HG02571 (cell line): ENCODE measurements at regions not wholly inside any gene's neighbourhood (a gene's known extent, or its start where the extent isn't known, plus 50 kb on each side); places are given as distances from the start of the nearest gene placed in this dataset.
"Not testable (repeated sequence)": the region's sequence is repeated elsewhere in the genome, so short reads cannot be mapped to it uniquely, and the experiment has no call there.

Experiments used
- ATAC-seq: cut with Tn5 transposase; IDR thresholded peaks from one replicate; pipeline ENCODE4 v1.9.1; 2021; ENCODE audit warnings: mild to moderate bottlenecking, moderate library complexity; ENCODE audit not compliant: unreplicated experiment

DNA sequence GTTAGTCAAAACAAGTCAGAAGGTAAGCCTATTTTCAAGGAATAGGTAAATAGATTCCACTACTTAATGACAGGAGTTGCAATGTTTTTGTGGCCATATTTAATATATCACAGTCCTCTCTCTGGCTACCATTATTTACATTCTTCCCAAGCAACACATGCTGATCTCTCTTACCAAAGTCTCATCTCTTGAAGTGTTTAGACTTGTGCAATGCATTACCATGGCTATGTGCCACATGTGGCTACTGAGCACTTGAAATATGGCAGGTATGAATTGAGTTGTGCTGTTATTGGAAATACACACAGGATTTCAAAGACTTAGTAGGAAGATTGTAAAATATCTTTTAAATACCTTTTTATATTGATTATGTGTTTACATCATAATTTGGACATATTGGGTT is 262.4 kb upstream of the PDE3A start:
- ATAC-seq = no peak

GRCh38 chr12:20109676-20110075 is 258.7 kb upstream of the PDE3A start:
- no peak for ATAC-seq

- ATAC-seq = not testable (repeated sequence)
These were observed 253.0 kb upstream of the PDE3A start for GRCh38 chr12:20115371-20115770.

DNA sequence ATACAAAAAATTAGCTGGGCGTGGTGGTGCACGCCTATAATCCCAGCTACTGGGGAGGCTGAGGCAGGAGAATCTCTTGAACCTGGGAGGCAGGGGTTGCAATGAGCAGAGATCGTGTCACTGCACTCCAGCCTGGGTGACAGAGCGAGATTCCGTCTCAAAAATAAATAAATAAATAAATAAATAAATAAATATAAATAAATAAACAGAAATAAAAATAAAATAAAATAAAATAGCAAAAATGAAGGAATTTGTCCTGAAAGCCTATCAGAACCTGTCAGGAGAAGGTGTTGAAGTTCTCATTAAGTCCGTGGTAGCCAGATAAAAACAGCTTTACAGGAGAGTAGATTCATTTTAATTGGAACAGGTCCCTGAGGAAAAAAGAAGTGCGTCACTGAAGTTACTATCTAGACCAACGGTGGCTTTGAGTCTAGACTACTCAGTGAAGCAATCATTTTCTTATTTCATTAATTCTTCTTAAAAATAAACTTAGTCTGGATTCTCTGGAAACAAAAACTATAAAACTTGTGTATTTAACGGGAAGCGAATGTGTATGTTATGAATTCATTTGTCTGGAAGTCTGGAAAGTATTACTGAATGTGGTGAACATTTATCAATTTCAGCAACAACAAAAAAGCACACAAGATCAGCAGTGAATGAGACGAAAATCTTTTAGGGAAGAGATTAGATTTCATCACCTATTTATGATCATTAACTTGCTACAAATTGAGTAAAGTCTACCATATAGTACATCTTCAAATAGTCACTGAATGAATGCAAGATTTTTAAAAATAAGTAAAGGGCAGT is 248.5 kb upstream of the PDE3A start:
- ATAC-seq = no peak

- ATAC-seq = no peak
These were observed 248.0 kb upstream of the PDE3A start for GRCh38 chr12:20120403-20120725.

DNA sequence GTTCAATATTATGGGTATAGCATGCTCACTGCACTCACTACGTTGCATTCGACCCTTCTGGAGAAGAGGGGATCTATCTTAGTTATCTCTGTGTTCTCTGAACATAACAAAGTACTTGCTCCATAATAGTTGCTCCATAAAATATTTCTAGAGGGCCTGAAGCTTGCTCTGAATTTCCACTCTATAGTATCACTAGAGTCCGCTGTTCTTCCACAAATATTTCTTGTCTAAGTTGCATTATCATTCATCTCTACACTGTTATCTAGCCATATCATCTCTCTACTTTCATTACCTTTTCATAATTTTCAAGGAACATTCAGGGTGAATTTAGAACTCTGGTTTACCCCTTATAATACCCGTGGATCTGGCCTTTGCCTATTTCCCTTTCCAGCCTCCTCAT is 246.1 kb upstream of the PDE3A start:
- no peak for ATAC-seq

DNA sequence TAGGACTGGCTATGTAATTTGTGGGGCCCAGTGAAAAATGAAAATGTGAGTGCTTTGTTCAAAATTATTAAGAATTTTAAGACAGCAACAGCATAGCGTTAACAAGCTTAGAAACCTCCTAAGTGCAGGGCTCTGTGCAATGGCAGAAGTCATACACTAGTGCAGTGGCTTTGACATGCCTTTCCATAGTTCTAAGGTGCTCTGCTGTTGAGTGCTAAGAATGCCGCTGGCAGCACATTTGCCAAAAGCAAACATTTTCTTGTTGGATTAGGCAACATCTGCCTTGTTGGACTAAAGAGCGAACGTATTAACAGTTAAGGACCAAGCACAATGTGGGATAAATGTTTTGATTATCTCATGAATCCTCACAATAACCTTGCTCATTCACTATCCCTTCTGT is 244.9 kb upstream of the PDE3A start:
- ATAC-seq = no peak

DNA sequence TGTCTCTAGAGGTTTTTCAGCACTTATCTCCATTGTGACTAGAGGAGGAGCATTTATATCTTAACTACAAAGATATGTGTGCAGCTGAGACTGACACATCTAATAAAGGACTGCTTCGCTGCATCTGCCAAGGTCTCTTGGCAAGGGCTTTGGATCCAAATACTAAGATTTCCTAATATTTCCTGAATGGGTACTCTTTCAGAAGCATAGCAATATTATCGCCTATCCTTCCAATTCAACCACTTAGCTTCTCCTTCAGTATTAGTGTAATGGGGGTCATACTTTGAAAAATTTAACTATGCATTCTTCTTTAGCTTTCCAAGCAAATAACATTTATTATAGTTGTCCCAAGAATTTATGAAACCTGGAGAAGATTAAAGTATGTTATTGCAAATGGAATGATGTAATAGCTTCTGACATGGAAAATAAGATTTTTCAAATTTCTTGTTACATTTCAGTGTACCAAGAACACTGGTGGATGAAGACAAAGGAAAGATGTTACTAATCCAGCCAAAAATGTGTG is 243.0 kb upstream of the PDE3A start:
- ATAC-seq = no peak

DNA sequence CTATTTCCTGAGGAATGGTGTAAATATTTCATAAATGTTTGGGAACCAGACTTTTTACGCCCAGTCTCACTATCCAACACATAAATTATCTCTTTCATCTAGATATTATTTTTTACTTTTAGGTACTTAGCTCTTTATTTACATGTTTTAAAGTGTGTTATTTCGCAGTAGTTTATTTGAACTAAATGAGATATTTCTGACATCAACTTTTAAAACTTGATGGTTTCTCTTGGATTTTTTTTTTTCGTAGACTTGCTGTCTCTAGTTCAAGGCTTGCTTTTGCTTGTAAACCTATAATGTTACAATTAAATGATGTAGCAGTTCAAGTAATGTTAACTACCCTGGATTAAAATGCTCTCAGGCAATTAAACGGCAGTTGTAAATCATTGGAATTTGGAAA is 241.7 kb upstream of the PDE3A start:
- ATAC-seq = no peak

DNA sequence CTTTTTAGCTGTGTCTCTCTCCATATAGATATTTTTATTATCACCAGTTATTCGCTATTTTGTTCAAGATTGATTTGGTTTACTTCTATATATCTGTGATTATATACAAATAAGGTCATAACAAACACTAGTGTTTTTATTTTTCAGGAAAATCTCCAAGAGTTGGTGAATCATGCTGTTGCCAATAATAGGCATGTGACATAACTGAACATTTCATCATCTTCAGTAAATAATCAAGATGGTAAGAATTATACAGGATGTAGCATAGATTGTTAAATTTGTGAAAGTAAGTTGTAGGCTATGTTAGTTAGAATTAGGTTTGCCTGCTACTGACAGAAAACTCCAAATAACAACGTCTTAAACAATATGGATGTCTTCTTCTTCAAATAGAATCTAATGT is 240.9 kb upstream of the PDE3A start:
- ATAC-seq = no peak

GRCh38 chr12:20128928-20129327 is 239.4 kb upstream of the PDE3A start:
- ATAC-seq = no peak

DNA sequence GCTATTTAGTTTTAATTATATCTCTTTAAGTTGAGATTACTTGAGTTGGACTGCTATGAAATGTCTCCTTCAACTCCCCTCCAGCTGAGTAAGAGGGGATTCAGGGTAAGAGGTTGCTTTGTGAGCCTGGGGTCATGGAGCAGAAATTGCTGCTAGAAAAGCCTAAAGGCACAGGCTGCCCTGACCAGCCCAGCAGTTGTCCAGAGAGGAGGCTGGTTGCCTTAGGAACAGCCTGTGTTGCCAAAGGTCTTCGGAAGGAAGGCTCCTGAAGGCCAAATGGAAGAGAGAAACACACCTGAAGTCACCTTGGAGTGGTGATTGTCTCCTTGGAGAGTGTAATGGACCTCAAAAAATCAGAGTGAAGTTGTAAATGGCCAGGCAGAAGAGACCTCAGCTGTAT is 235.5 kb upstream of the PDE3A start:
- ATAC-seq = no peak

DNA sequence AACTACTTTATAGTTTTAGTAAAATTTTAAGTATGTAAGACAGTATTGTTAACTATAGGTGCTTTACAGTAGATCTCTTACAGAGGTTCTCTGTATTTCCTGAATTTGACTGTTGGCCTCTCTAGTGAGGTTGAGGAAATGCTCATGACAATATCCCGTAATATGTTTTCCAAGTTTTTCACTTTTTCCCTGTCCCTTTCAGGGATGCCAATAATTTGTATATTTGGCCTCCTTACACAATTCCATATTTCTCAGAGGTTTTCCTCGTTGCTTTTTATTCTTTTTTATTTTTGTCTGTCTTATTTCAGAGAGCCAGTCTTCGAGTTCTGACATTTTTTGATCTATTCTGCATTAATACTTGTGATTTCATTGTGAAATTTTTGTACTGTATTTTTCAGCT is 233.7 kb upstream of the PDE3A start:
- ATAC-seq = no peak

- no peak for ATAC-seq
These were observed 227.6 kb upstream of the PDE3A start for GRCh38 chr12:20140751-20141150.

DNA sequence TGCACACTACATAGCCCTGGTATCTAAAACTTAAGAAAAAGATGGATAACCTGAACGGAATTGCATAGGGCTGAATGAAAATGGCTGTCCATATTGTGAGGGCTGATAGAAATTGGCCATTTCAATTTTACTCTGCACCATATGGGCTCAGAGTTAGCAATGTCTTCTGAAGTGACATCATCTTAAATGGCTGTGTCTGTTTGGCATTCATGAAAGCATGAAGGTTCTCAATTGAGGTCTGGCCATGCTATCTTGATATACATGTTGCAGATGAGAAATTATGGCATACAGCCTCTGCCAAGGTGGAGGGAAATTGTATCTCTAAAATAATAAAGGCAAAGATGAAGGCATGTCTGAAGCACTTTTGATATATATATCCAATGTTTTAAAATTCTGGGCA is 226.0 kb upstream of the PDE3A start:
- no peak for ATAC-seq

DNA sequence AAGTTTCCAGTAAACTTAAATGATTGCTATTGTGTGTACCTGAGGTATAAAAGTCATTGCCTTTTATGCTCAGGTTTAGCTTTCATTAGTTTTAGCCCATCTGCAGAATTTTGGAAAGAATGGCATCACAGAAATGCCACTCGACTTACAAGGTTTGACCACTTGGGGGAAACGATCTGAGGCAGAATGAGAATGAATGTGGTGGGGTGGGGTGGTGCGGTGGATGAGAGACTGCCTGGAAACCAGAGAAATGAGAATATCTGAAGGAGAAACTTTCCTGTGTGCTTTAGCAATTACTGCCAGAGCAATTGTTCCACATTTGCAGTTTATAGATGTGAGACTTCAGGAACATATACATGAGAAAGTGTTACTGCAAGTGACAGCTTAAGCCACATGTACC is 225.4 kb upstream of the PDE3A start:
- ATAC-seq = no peak

GRCh38 chr12:20144341-20144740 is 224.0 kb upstream of the PDE3A start:
- no peak for ATAC-seq

GRCh38 chr12:20148241-20148640 is 220.1 kb upstream of the PDE3A start:
- no peak for ATAC-seq

- ATAC-seq = no peak
These were observed 217.4 kb upstream of the PDE3A start for GRCh38 chr12:20150835-20151422.

- ATAC-seq = no peak
These were observed 214.3 kb upstream of the PDE3A start for GRCh38 chr12:20154052-20154451.

DNA sequence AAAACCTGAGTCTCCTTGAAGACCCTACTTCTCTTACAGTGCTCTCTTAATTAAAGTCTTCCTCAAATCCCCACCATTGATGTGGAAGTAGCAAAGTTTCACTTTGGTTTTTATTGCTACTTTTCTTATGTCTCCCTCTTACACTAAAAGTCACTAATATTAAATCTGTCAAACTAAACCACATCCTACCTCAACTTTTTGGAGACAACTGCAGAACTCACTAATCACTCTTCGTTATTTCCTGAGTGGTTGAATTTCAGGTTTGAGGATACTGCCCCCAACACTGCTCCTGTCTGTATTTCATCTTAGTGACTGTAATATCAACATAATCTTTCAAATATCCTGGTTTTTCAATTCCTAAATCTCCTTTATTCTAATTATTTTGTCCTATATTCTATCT is 213.0 kb upstream of the PDE3A start:
- ATAC-seq = no peak

DNA sequence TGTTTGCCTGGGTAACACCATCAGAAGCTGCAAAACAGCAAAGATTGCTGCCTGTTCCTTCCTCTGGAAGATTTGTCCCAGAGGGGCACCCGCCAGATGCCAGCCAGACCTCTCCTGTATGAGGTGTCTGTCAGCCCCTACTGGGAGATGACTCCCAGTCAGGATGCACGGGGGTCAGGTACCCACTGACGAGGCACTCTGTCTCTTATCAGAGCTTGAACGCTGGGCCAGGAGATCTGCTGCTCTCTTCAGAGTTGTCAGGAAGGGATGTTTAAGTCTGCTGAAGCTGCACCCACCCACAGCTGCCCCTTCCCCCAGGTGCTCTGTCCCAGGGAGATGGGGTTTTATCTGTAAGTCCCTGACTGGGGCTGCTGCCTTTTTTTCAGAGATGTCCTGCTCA is 207.4 kb upstream of the PDE3A start:
- not testable (repeated sequence) for ATAC-seq
